Heart right ventricle (tissue), 16 donors: ENCODE measurements at regions not wholly inside any gene's neighbourhood (a gene's known extent, or its start where the extent isn't known, plus 50 kb on each side); places are given as distances from the start of the nearest gene placed in this dataset.

ENCODE experiments used
- ATAC-seq, 8 donors: fragments of 200-7000 bp; cut with Tn5 transposase; one replicate each; pipeline ENCODE4 v1.9.1; 2020; ENCODE audit warnings: mild to moderate bottlenecking in 8 of 8, moderate library complexity in 8 of 8, moderate number of reproducible peaks in 1 of 8
- DNase-seq, 2 donors: peaks; one replicate each; pipeline ENCODE4 v3.0.0-alpha.2; 2020
- H3K27ac ChIP-seq, 10 donors: fragments of 200-600 bp; sonication (generic) in 2 of 10; one replicate each; pipeline versions ENCODE4 v1.5.0 to v1.8.0; 2020 to 2022; ENCODE audit warnings: mild to moderate bottlenecking in 3 of 10
- H3K27me3 ChIP-seq, 7 donors: fragments of 200-600 bp; one replicate each; pipeline ENCODE4 v1.8.0; 2021 to 2022; ENCODE audit warnings: mild to moderate bottlenecking in 2 of 7
- H3K36me3 ChIP-seq, 9 donors: fragments of 200-600 bp; sonication (generic) in 1 of 9; one replicate each; pipeline versions ENCODE4 v1.5.0 to v1.8.0; 2020 to 2022; ENCODE audit warnings: mild to moderate bottlenecking in 2 of 9
- H3K4me1 ChIP-seq, 9 donors: fragments of 200-600 bp; sonication (generic) in 1 of 9; one replicate each; pipeline versions ENCODE4 v1.5.0 to v1.8.0; 2020 to 2022; ENCODE audit warnings: mild to moderate bottlenecking in 4 of 9
- H3K4me3 ChIP-seq, 10 donors: fragments of 200-600 bp; sonication (generic) in 2 of 10; one replicate each; pipeline versions ENCODE4 v1.5.0 to v1.8.0; 2020 to 2022; ENCODE audit warnings: mild to moderate bottlenecking in 7 of 10, moderate library complexity in 2 of 10
- H3K9me3 ChIP-seq, 11 donors: fragments of 200-600 bp in 10 of 11; sonication (generic) in 2 of 11; one replicate each; pipeline versions ENCODE4 v1.5.0 to v1.8.0; 2013 to 2022; ENCODE audit warnings: mild to moderate bottlenecking in 2 of 11, control low read depth in 1 of 11, moderate library complexity in 1 of 11
- WGBS, 2 donors: extraction: QIAGEN DNeasy Blood & Tissue Kit; methylation state at CpG; one replicate each; pipeline ENCODE4 v1.1.7; 2013; ENCODE audit warnings: inconsistent platforms in 1 of 2; 5-methylcytosine and 5-hydroxymethylcytosine counted together
- intact Hi-C, 10 donors: fragments of 100-400 bp; cut with DNase I; formaldehyde crosslinking; loops; one replicate each; pipeline versions ENCODE4 v1.11.1 to v1.14.2; 2022
- TF ChIP-seq, protein P1 (sequence below), 9 donors: fragments of 200-600 bp; sonication (generic) in 2 of 9; IDR thresholded peaks; one replicate each; pipeline versions ENCODE4 v1.5.0 to v1.8.0; 2021 to 2022; ENCODE audit warnings: antibody characterized with exemption in 9 of 9, mild to moderate bottlenecking in 5 of 9, moderate library complexity in 1 of 9
- donor health status: Arrhythmogenic right ventricular cardiomyopathy.
- donor health status: ischemic (EF 13 %, LVEDD 7.1; RV severe dilation, severe dysfunction).
- donor health status: healthy with polysubstance abuse.
- donor health status: DM: no; HTN: yes; CAD: no.
- donor health status: DM: no; HTN: no; CAD: no.
- donor health status: ischemic (EF 25% LVEDD 6.9; RV normal size, moderate dysfunction).
- donor health status: ischemic (EF 25% LVEDD 5.7; RV mildly dilated, moderate dysfunction).
- donor health status: healthy.
- donor health status: DM: yes; HTN: yes; CAD: no.
- donor health status: Ischemic cardiomyopathy.
- donor health status: ischemic (EF 35%, LVEDD 5.7; RV mildly dilated, moderate dysfunction).
- donor health status: nonischemic (EF 11% LVEDD 7.7; RV severe dilation, severe dysfunction).
- donor health status: DM: yes; HTN: yes; CAD: no.
- donor health status: PGD.
- donor health status: ischemic (EF 29% LVEDD 5.4; RV normal size, mild dysfunction).
- donor health status: nonischemic (EF 23%, LVEDD 6.1; RV moderate dilation, normal function).

DNA sequence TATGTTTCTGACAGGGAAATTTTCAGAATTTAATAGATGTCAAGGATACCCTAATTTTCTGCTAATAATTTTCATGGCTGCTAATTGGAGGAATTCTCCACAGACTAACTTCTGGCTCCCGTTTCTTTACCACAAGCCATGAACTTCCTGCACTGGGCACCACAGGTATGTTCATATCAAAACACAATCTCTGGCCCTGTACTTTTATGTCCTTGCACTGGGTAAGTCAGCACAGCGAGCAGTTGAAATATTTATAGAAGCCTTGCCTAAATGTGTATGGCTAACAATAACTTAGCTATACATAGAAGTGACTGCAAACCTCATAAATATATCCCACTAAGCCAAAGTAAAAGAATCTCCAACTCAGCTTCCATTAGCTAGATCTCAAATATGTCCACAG is 246.9 kb downstream of the ZIC1 start:
- peaks cover 0 to 22% (median 9%) of the 10 kb centered on the region in 9 donors for H3K4me1 ChIP-seq
- ATAC-seq, result peak in 2 of 8 donors; percentile 46 to 66
- no peak overlapping the region for H3K27ac ChIP-seq
- no peaks in the 10 kb centered on the region for H3K9me3 ChIP-seq
- no peaks in the 10 kb centered on the region for H3K36me3 ChIP-seq
- no peak overlapping the region for H3K4me3 ChIP-seq
- WGBS, 2 donors, result 39 to 41% methylated on average over 2 of the region's 2 CpGs
- intact Hi-C loops, result no loop called here
- DNase-seq, result no peak
- no peaks in the 10 kb centered on the region for H3K27me3 ChIP-seq
- TF ChIP-seq, protein P1, sequence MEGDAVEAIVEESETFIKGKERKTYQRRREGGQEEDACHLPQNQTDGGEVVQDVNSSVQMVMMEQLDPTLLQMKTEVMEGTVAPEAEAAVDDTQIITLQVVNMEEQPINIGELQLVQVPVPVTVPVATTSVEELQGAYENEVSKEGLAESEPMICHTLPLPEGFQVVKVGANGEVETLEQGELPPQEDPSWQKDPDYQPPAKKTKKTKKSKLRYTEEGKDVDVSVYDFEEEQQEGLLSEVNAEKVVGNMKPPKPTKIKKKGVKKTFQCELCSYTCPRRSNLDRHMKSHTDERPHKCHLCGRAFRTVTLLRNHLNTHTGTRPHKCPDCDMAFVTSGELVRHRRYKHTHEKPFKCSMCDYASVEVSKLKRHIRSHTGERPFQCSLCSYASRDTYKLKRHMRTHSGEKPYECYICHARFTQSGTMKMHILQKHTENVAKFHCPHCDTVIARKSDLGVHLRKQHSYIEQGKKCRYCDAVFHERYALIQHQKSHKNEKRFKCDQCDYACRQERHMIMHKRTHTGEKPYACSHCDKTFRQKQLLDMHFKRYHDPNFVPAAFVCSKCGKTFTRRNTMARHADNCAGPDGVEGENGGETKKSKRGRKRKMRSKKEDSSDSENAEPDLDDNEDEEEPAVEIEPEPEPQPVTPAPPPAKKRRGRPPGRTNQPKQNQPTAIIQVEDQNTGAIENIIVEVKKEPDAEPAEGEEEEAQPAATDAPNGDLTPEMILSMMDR (IDR thresholded peaks at IDR 0.05), result no peak

DNA sequence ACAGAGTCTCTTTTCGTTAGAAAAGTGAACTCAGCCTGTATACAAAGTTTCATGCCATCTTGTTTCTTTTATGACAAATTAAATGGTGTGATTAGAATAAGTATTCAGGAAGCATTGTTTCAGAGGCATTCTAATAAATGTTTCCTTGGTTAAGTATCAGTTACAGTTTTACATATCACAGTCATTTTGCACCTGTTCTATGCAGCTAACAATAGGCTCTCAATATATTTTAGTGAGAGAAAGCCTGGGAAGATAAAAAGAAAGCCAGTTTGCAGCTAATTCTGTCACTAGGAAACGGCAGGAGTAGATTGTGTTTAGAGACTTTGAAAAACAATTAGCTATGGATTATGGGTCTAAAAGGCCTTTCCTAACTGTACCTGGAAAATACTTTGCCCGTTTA is 252.8 kb downstream of the ZIC1 start:
- no peak overlapping the region for H3K4me3 ChIP-seq
- H3K27ac ChIP-seq, result no peak overlapping the region
- intact Hi-C loops, result no loop called here
- WGBS, 2 donors, result 54 to 64% methylated on average over 3 of the region's 3 CpGs
- H3K9me3 ChIP-seq, result no peaks in the 10 kb centered on the region
- no peaks in the 10 kb centered on the region for H3K36me3 ChIP-seq
- DNase-seq, result no peak
- TF ChIP-seq, protein P1 (IDR thresholded peaks at IDR 0.05), result no peak
- no peak for ATAC-seq
- no peaks in the 10 kb centered on the region for H3K4me1 ChIP-seq
- no peaks in the 10 kb centered on the region for H3K27me3 ChIP-seq

DNA sequence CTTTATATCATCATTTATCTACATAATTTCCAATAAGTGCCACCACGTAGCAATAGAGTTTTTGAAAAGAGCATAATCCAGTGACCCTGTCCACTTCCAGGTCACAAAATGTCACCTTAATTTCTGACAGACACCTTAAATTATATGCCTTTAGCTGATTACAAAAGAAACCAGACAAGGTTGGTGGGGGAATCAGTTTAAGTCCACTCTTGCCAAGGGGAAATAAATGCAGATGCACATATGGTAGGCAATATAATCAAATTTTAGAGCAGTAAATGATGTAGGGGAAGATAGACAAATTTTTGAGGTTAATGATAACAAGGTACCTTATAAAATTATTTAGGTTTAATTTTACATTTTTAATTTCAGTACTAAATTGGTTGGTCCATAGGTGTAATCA is 253.5 kb downstream of the ZIC1 start:
- WGBS, 2 donors, result 78 to 90% methylated on average over 1 of the region's 1 CpG
- Histone ChIP-seq H3K27ac (no peak overlapping the region), H3K36me3 (no peaks in the 10 kb centered on the region), H3K9me3 (no peaks in the 10 kb centered on the region), H3K27me3 (no peaks in the 10 kb centered on the region), H3K4me1 (no peaks in the 10 kb centered on the region), H3K4me3 (no peak overlapping the region)
- intact Hi-C loops, result no loop called here
- TF ChIP-seq, protein P1 (IDR thresholded peaks at IDR 0.05), result no peak
- DNase-seq (no peak), ATAC-seq (no peak)

DNA sequence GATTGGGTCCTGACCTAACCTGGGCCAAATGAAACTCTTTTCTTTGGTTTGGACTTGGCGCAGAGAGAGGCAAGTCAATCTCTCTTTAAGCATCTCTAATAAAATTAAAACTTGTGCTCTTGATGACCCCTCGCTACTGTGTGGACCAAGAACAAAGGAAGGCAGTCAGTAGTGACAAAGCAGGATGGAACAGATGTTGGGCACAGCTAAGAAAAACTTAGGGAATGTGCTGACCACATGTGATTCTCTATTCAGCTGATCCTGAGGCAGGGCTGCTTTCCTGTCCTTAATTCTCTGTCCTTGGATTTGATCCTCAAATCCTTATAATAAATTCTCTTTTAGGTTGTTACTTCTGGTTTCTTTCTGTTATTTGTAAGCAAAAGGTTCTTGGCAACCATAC is 259.9 kb downstream of the ZIC1 start:
- DNase-seq (no peak), ATAC-seq (no peak)
- H3K36me3 ChIP-seq, result no peaks in the 10 kb centered on the region
- WGBS, 2 donors, result 78 to 86% methylated on average over 2 of the region's 2 CpGs
- no peaks in the 10 kb centered on the region for H3K27me3 ChIP-seq
- no peaks in the 10 kb centered on the region for H3K9me3 ChIP-seq
- intact Hi-C loops, result no loop called here
- no peak overlapping the region for H3K4me3 ChIP-seq
- no peaks in the 10 kb centered on the region for H3K4me1 ChIP-seq
- no peak overlapping the region for H3K27ac ChIP-seq
- TF ChIP-seq, protein P1 (IDR thresholded peaks at IDR 0.05), result no peak

GRCh38 chr3:147672035-147672434 is 262.9 kb downstream of the ZIC1 start:
- no peak overlapping the region for H3K27ac ChIP-seq
- H3K9me3 ChIP-seq, result no peaks in the 10 kb centered on the region
- TF ChIP-seq, protein P1 (IDR thresholded peaks at IDR 0.05), result no peak
- no peak for ATAC-seq
- DNase-seq, result no peak
- H3K27me3 ChIP-seq, result no peaks in the 10 kb centered on the region
- no peak overlapping the region for H3K4me3 ChIP-seq
- intact Hi-C loops, result no loop called here
- H3K4me1 ChIP-seq, result no peaks in the 10 kb centered on the region
- H3K36me3 ChIP-seq, result no peaks in the 10 kb centered on the region
